IMR-90 (cell line): ENCODE measurements at regions not wholly inside any gene's neighbourhood (a gene's known extent, or its start where the extent isn't known, plus 50 kb on each side); places are given as distances from the start of the nearest gene placed in this dataset.

Source experiments
- ATAC-seq: fragments of 200-7000 bp; cut with Tn5 transposase; 2 replicates; pipeline ENCODE4 v1.9.1; 2020; ENCODE audit warnings: low read depth, mild to moderate bottlenecking, moderate library complexity
- BruUV-seq: library from RNA; stranded (reverse); fragments of 400-500 nt; replicated peaks from 2 replicates; lab custom pipeline; 2021; lab: Mats Ljungman, UMichigan
- CTCF ChIA-PET: fragments of 300-600 bp; formaldehyde crosslinking; extraction: SDS; loops from one replicate; lab custom pipeline; 2021; ENCODE audit warnings: antibody characterized with exemption; lab: Yijun Ruan, JAX
- POLR2A ChIA-PET: fragments of 300-600 bp; sonication (Branson Sonifier 250); formaldehyde crosslinking; loops from one replicate; lab custom pipeline; 2022; ENCODE audit warnings: antibody characterized with exemption; ENCODE audit not compliant: unreplicated experiment; lab: Charles Lee
- DNase-seq: peaks from one replicate; pipeline ENCODE4 v3.0.0; 2013
- H2AFZ ChIP-seq: replicated peaks from 2 replicates; pipeline ENCODE3; 2013; ENCODE audit warnings: low read length, mild to moderate bottlenecking; ENCODE audit not compliant: poor library complexity
- H2AK5ac ChIP-seq: 2 replicates; pipeline ENCODE4 v1.6.1; 2013; ENCODE audit warnings: low read depth, low read length, inconsistent platforms
- H2AK9ac ChIP-seq: replicated peaks from 2 replicates; pipeline ENCODE3; 2013; ENCODE audit warnings: mild to moderate bottlenecking, low read depth, low read length, moderate library complexity; ENCODE audit not compliant: poor library complexity
- H2BK120ac ChIP-seq: 2 replicates; pipeline ENCODE4 v1.6.1; 2013; ENCODE audit warnings: low read depth, low read length, inconsistent platforms
- H2BK15ac ChIP-seq: 3 replicates; pipeline ENCODE4 v1.6.1; 2013; ENCODE audit warnings: low read depth, low read length, inconsistent platforms
- H2BK20ac ChIP-seq: 2 replicates; pipeline ENCODE4 v1.6.1; 2013; ENCODE audit warnings: low read depth, mild to moderate bottlenecking, inconsistent platforms, low read length, moderate library complexity
- H2BK5ac ChIP-seq: 2 replicates; pipeline ENCODE4 v1.6.1; 2013; ENCODE audit warnings: mild to moderate bottlenecking, low read depth, low read length, inconsistent platforms; ENCODE audit not compliant: poor library complexity, severe bottlenecking
- H3K14ac ChIP-seq: replicated peaks from 2 replicates; pipeline ENCODE4 v1.6.1; 2013; ENCODE audit warnings: low read depth, low read length, inconsistent platforms
- H3K18ac ChIP-seq: 2 replicates; pipeline ENCODE4 v1.6.1; 2013; ENCODE audit warnings: low read depth, low read length, control low read depth
- H3K23ac ChIP-seq: 2 replicates; pipeline ENCODE4 v1.6.1; 2013; ENCODE audit warnings: low read depth, low read length, inconsistent platforms
- H3K27ac ChIP-seq: 2 replicates; pipeline ENCODE4 v1.5.1; 2013; ENCODE audit warnings: mild to moderate bottlenecking, control low read depth, low read length; ENCODE audit not compliant: insufficient read depth
- H3K27me3 ChIP-seq: 2 replicates; pipeline ENCODE4 v1.6.1; 2013; ENCODE audit warnings: low read length; ENCODE audit not compliant: control insufficient read depth, insufficient read depth
- H3K36me3 ChIP-seq: 2 replicates; pipeline ENCODE4 v1.6.1; 2013; ENCODE audit warnings: low read length, mixed read lengths; ENCODE audit not compliant: control insufficient read depth, insufficient read depth
- H3K4ac ChIP-seq: 2 replicates; pipeline ENCODE4 v1.6.1; 2013; ENCODE audit warnings: low read depth, low read length, inconsistent platforms
- H3K4me1 ChIP-seq: 2 replicates; pipeline ENCODE4 v1.6.1; 2013; ENCODE audit warnings: low read length, mixed read lengths; ENCODE audit not compliant: control insufficient read depth, insufficient read depth
- H3K4me2 ChIP-seq: 2 replicates; pipeline ENCODE4 v1.6.1; 2013; ENCODE audit warnings: low read depth, mild to moderate bottlenecking, control low read depth, low read length, moderate library complexity
- H3K4me3 ChIP-seq: 2 replicates; pipeline ENCODE4 v1.5.1; 2013; ENCODE audit warnings: low read depth, mild to moderate bottlenecking, control low read depth, low read length, moderate library complexity; ENCODE audit not compliant: insufficient read depth
- H3K56ac ChIP-seq: 2 replicates; pipeline ENCODE4 v1.6.1; 2013; ENCODE audit warnings: low read length, inconsistent platforms; ENCODE audit not compliant: insufficient read depth; ENCODE audit errors: extremely low read depth
- H3K79me1 ChIP-seq, 2 experiments: 2 replicates each; pipeline ENCODE4 v1.6.1; 2013; ENCODE audit warnings: low read length in 2 of 2, inconsistent platforms in 1 of 2, low read depth in 1 of 2
- H3K9ac ChIP-seq: 2 replicates; pipeline ENCODE4 v1.6.1; 2013; ENCODE audit warnings: low read depth, low read length, control low read depth
- H3K9me1 ChIP-seq: 2 replicates; pipeline ENCODE4 v1.6.1; 2013; ENCODE audit warnings: low read length, inconsistent platforms; ENCODE audit not compliant: insufficient read depth
- H3K9me3 ChIP-seq: 2 replicates; pipeline ENCODE4 v1.6.1; 2013; ENCODE audit warnings: low read length; ENCODE audit not compliant: control insufficient read depth, insufficient read depth
- H4K20me1 ChIP-seq: 2 replicates; pipeline ENCODE4 v1.6.1; 2013; ENCODE audit warnings: low read length, inconsistent platforms; ENCODE audit not compliant: insufficient read depth
- H4K5ac ChIP-seq: 2 replicates; pipeline ENCODE4 v1.6.1; 2013; ENCODE audit warnings: mild to moderate bottlenecking, low read depth, low read length, control low read depth
- H4K8ac ChIP-seq, 2 experiments: 2 replicates each; pipeline ENCODE4 v1.6.1; 2013; ENCODE audit warnings: low read depth in 2 of 2, low read length in 2 of 2, control low read depth in 1 of 2, inconsistent platforms in 1 of 2
- H4K91ac ChIP-seq: 2 replicates; pipeline ENCODE4 v1.6.1; 2013; ENCODE audit warnings: low read depth, low read length, inconsistent platforms; ENCODE audit not compliant: insufficient read depth
- BHLHE40 ChIP-seq: fragments of 150-350 bp; IDR thresholded peaks from 2 replicates; pipeline ENCODE4 v1.6.1; 2016; ENCODE audit warnings: mild to moderate bottlenecking, low read depth, low read length
- RCOR1 ChIP-seq: IDR thresholded peaks from 2 replicates; pipeline ENCODE4 v1.6.1; 2012; ENCODE audit warnings: mild to moderate bottlenecking, low read length, improper control_type of control experiment; ENCODE audit not compliant: insufficient replicate concordance
- RFX5 ChIP-seq: IDR thresholded peaks from 2 replicates; pipeline ENCODE4 v1.8.0; 2012; ENCODE audit warnings: low read depth, mild to moderate bottlenecking, low read length, moderate library complexity
- WGBS, 2 experiments: methylation state at CpG; one replicate each; pipeline versions ENCODE4 v1.1.5 to v1.1.7; 2013; ENCODE audit warnings: missing lambda C conversion rate in 2 of 2; ENCODE audit not compliant: insufficient read length in 1 of 2; ENCODE audit errors: extremely low coverage in 2 of 2; 5-methylcytosine and 5-hydroxymethylcytosine counted together
- dilution Hi-C: fragments of 300-500 bp; cut with HindIII; formaldehyde crosslinking; loops from one replicate; pipeline ENCODE4 v1.14.3; 2018; ENCODE audit warnings: low sequenced_read_pairs; ENCODE audit not compliant: unreplicated experiment
- in situ Hi-C: fragments of 300-500 bp; cut with MboI; formaldehyde crosslinking; loops from 3 replicates; pipeline ENCODE4 v1.14.3; 2019; ENCODE audit warnings: low sequenced_read_pairs, inconsistent platforms, mixed read lengths
- intact Hi-C: fragments of 100-400 bp; cut with micrococcal nuclease; formaldehyde crosslinking; loops from 2 replicates; pipeline ENCODE4 v1.10.0; 2022

- Histone ChIP-seq H3K4me2 (no peak overlapping the region), H3K27me3 (no peaks in the 10 kb centered on the region), H3K56ac (no peak overlapping the region), H2AK9ac (no peak overlapping the region), H3K9me3 (0 out of 2 replicates have a peak, but pooled peaks cover 2% of the 10 kb centered on the region), H4K91ac (no peak overlapping the region), H3K4me3 (no peak overlapping the region), H3K4ac (no peak overlapping the region), H3K9ac (no peak overlapping the region), H4K5ac (no peak overlapping the region), H2AFZ (no peak overlapping the region), H2BK120ac (no peak overlapping the region), H4K20me1 (no peaks in the 10 kb centered on the region), H3K27ac (no peak overlapping the region), H2BK15ac (no peak overlapping the region), H3K23ac (no peak overlapping the region), H2BK20ac (no peak overlapping the region), H3K36me3 (no peaks in the 10 kb centered on the region), H3K18ac (no peak overlapping the region), H3K9me1 (no peaks in the 10 kb centered on the region), H2BK5ac (no peak overlapping the region), H3K14ac (no peak overlapping the region), H2AK5ac (no peak overlapping the region), H3K79me1 (no peaks in the 10 kb centered on the region), H4K8ac (no peak overlapping the region), H3K4me1 (no peaks in the 10 kb centered on the region)
- no TSS peak for BruUV-seq
- in situ Hi-C loops: no loop called here
- ChIA-PET POLR2A (no interaction called here), CTCF (no interaction called here)
- no CpG with 5 or more reads among the region's 1 CpG for WGBS, 2 experiments
- DNase-seq (no peak), ATAC-seq (no peak)
- intact Hi-C loops: no loop called here
- dilution Hi-C loops: no loop called here
- TF ChIP-seq RCOR1: no peak
- TF ChIP-seq RFX5: no peak
- no peak for TF ChIP-seq BHLHE40
Measured at GRCh38 chr19:27618006-27618405, 1594.9 kb downstream of the UQCRFS1 start.
